Activated CD4-positive, alpha-beta T cell treated with anti-CD3 and anti-CD28 coated beads for 36 hours (primary cell): ENCODE measurements at regions not wholly inside any gene's neighbourhood (a gene's known extent, or its start where the extent isn't known, plus 50 kb on each side); places are given as distances from the start of the nearest gene placed in this dataset.
A peak's percentile ranks its signal among the peaks of the same experiment; 100 is the strongest.

Experiments
- ATAC-seq: fragments of 200-7000 bp; cut with Tn5 transposase; one replicate; pipeline ENCODE4 v1.10.0; 2021; ENCODE audit warnings: mild to moderate bottlenecking, moderate library complexity
- CTCF ChIA-PET: fragments of 350-600 bp; sonication (Branson Sonifier 250); formaldehyde crosslinking; loops from one replicate; lab custom pipeline; 2021; ENCODE audit warnings: antibody characterized with exemption; lab: Charles Lee
- POLR2A ChIA-PET: fragments of 350-600 bp; sonication (Branson Sonifier 250); formaldehyde crosslinking; loops from one replicate; lab custom pipeline; 2021; ENCODE audit warnings: antibody characterized with exemption, inconsistent platforms; lab: Charles Lee
- DNase-seq: peaks from one replicate; pipeline ENCODE4 v3.0.0-alpha.2; 2020
- H3K27ac Mint-ChIP-seq: one replicate; pipeline ENCODE4 v1.8.0; 2021; ENCODE audit warnings: mixed read lengths
- H3K27me3 Mint-ChIP-seq: one replicate; pipeline ENCODE4 v1.8.0; 2021; ENCODE audit warnings: mixed read lengths
- H3K36me3 Mint-ChIP-seq: one replicate; pipeline ENCODE4 v1.8.0; 2021; ENCODE audit warnings: low read depth, mixed read lengths
- H3K4me1 Mint-ChIP-seq: one replicate; pipeline ENCODE4 v1.8.0; 2021; ENCODE audit warnings: mixed read lengths
- H3K4me3 Mint-ChIP-seq: one replicate; pipeline ENCODE4 v1.8.0; 2021; ENCODE audit warnings: mild to moderate bottlenecking, moderate library complexity, mixed read lengths
- H3K9me3 Mint-ChIP-seq: one replicate; pipeline ENCODE4 v1.8.0; 2021; ENCODE audit warnings: low read depth, mixed read lengths
- intact Hi-C, 2 experiments: fragments of 100-400 bp; cut with DNase I in 1 of 2; cut with micrococcal nuclease in 1 of 2; formaldehyde crosslinking; loops; one replicate each; pipeline versions ENCODE4 v1.14.2 to v1.15.1; 2022 to 2024; cut with DNase I, micrococcal nuclease

DNA sequence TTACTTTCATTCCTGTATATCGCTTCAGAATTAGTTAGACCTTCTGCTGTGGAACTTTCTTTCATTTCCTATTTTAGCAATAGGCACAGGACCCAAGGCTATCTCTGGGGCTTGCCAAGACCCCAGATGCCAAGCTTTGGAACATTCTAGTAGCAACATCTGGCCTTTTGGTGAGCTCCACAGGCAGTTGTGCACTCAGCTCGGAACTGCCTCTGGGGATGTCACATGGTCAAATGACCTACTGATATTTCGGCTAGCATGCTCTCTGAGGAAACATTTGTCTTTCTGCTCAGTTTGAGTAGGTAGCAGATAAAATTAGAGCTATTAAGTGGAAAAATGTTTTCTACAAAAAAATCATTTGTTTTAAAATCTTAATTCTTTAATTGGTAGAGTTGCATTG lies 76.6 kb upstream of the ITGA4 start:
- Mint-ChIP-seq H3K36me3 (peaks cover 7% of the 10 kb centered on the region), H3K4me1 (no peaks in the 10 kb centered on the region), H3K27me3 (no peaks in the 10 kb centered on the region), H3K4me3 (no peak overlapping the region), H3K27ac (no peak overlapping the region), H3K9me3 (peaks cover 2% of the 10 kb centered on the region)
- DNase-seq (no peak), ATAC-seq (no peak)
- ChIA-PET CTCF (interaction anchor here (0.6 to 0.9 kb wide), 2 partner anchors 61 to 82 kb away, joined by 3 read pairs; no protein-coding TSS in a partner anchor), POLR2A (no interaction called here)
- intact Hi-C loops = no loop called here

DNA sequence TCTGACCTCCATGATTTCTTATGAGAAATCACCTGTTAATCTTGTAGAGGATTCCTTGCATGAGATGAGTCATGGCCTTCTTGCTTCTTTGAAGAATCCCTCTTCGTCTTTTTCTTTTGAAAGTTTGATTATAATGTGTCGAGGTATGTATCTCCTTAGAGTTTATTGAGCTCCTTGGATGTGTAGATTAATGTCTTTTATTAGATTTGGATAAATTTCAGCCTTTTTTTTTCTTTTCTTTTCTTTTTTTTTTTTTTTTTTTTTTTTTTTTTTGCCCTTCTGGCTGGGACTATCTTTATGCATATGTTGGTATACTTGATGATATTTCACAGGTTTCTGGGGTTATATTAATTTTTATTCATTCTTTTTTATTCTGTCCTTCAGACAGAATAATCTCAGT lies 72.3 kb upstream of the ITGA4 start:
- no peak for ATAC-seq
- H3K27ac Mint-ChIP-seq = no peak overlapping the region
- H3K9me3 Mint-ChIP-seq = peaks cover 2% of the 10 kb centered on the region
- DNase-seq = no peak
- H3K4me1 Mint-ChIP-seq = no peaks in the 10 kb centered on the region
- peaks cover 7% of the 10 kb centered on the region for H3K36me3 Mint-ChIP-seq
- CTCF ChIA-PET = no interaction called here
- H3K4me3 Mint-ChIP-seq = no peak overlapping the region
- intact Hi-C loops = no loop called here
- H3K27me3 Mint-ChIP-seq = no peaks in the 10 kb centered on the region
- POLR2A ChIA-PET = no interaction called here

DNA sequence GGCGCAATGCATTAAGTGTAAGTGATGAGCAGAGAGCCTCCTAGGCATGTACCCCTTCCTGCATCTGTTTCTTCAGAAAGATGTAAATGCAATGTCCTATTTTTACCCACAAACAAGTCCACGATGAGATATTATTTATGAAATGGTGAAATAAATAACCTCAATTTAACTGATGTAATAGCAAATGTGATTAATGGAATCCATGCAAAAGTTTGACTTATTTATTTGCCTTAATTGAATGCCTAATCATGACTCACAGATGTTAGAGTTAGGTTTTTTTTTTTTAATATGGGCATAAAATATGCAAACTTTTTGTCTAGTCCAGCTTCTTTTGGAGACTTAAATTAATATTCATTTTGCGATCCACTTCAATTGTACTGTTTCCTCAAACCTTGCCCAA lies 67.7 kb upstream of the ITGA4 start:
- Mint-ChIP-seq H3K4me3 (no peak overlapping the region), H3K9me3 (no peaks in the 10 kb centered on the region), H3K4me1 (peaks cover 15% of the 10 kb centered on the region), H3K27me3 (no peaks in the 10 kb centered on the region), H3K36me3 (peaks cover 3% of the 10 kb centered on the region), H3K27ac (no peak overlapping the region)
- ATAC-seq (no peak), DNase-seq (no peak)
- intact Hi-C loops = no loop called here
- POLR2A ChIA-PET = no interaction called here
- CTCF ChIA-PET = no interaction called here

DNA sequence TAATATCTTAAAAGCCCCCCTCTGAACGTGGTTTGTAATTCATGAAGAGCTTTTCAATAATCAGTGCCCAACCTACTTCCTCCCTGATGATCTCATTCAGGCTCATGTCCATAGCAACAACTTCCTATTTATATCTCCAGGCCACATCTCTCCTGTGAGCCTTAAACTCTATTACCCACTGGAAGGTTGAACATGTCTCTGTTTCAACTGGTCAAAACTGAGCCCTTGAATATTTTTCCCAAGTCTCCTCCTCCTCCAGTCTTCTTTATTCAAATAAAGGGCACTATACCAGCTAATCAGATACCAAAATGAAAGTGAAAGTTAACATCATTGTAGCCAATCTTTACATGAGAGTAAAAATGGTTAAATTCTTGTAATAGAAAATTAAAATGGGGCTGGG lies 63.7 kb upstream of the ITGA4 start:
- Mint-ChIP-seq H3K36me3 (no peaks in the 10 kb centered on the region), H3K4me3 (peak overlapping the region; percentile 30), H3K9me3 (no peaks in the 10 kb centered on the region), H3K27me3 (no peaks in the 10 kb centered on the region), H3K4me1 (peaks cover 30% of the 10 kb centered on the region), H3K27ac (peak overlapping the region; percentile 81)
- DNase-seq = no peak
- ChIA-PET CTCF (no interaction called here), POLR2A (no interaction called here)
- intact Hi-C loops = no loop called here
- peak; percentile 49 for ATAC-seq

DNA sequence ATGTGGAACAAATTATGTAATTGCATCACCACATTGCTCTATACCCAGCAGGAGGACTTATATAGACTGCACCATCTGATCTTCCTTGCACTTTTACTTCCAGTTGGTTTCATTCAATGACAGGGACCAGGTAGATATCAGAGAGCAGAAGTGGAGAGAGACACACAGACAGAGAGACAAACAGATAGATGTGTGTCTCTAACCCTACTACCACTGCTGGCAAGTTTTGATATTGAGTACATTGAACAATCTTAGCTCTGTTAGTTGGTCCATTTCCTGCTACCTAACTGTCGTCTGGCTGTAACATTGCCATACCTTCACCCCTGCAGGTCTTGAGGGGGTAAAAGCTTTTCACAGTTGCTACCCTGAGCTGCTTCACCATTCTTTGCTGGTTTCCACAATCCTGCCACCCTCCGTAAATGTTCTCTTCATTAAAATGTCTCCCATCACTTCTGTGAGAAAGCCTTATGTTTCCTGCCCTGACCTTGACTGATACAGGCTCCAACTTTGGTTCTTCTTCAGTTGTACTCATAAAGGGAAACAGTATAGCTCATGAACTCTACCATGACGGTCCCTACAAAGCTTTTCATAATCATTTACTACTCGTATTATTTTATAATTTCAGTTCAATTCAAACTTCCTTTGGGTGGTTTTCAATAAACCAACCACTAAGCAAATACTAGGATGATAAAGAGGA lies 62.3 kb upstream of the ITGA4 start:
- H3K27me3 Mint-ChIP-seq = no peaks in the 10 kb centered on the region
- H3K4me1 Mint-ChIP-seq = peaks cover 30% of the 10 kb centered on the region
- no peaks in the 10 kb centered on the region for H3K9me3 Mint-ChIP-seq
- H3K4me3 Mint-ChIP-seq = no peak overlapping the region
- ATAC-seq = peak; percentile 44
- POLR2A ChIA-PET = no interaction called here
- no peaks in the 10 kb centered on the region for H3K36me3 Mint-ChIP-seq
- DNase-seq = no peak
- CTCF ChIA-PET = interaction anchor here (0.6 to 1.6 kb wide), 5 partner anchors 20 to 321 kb away, joined by 3 to 5 read pairs (median 4); no protein-coding TSS in a partner anchor
- peak overlapping the region; percentile 20 for H3K27ac Mint-ChIP-seq
- intact Hi-C loops = no loop called here

DNA sequence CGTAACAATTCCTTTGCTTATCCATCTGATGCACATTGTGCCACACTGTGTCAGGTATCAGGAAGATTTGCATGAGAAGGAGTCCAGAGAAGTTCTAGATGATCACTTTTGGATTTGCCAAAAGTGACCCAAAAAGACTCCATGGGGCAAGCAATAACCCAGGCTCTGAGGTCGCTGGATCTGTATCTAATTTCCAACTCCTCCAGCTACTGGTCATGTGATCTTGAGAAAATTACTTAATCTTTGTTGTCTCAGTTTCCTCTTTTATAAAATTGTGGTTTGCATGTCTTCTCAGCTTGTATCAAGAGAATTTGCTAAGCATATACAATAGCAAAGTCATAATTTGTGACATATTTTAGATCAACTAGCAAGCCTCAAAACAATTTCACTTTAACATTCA lies 61.3 kb upstream of the ITGA4 start:
- ATAC-seq = no peak
- ChIA-PET POLR2A (no interaction called here), CTCF (interaction anchor here (0.6 to 1.6 kb wide), 6 partner anchors 8 to 1728 kb away, joined by 3 to 5 read pairs (median 4); no protein-coding TSS in a partner anchor)
- no peaks in the 10 kb centered on the region for H3K36me3 Mint-ChIP-seq
- H3K27ac Mint-ChIP-seq = no peak overlapping the region
- peaks cover 30% of the 10 kb centered on the region for H3K4me1 Mint-ChIP-seq
- no peaks in the 10 kb centered on the region for H3K9me3 Mint-ChIP-seq
- intact Hi-C loops = no loop called here
- no peaks in the 10 kb centered on the region for H3K27me3 Mint-ChIP-seq
- no peak overlapping the region for H3K4me3 Mint-ChIP-seq
- DNase-seq = no peak

DNA sequence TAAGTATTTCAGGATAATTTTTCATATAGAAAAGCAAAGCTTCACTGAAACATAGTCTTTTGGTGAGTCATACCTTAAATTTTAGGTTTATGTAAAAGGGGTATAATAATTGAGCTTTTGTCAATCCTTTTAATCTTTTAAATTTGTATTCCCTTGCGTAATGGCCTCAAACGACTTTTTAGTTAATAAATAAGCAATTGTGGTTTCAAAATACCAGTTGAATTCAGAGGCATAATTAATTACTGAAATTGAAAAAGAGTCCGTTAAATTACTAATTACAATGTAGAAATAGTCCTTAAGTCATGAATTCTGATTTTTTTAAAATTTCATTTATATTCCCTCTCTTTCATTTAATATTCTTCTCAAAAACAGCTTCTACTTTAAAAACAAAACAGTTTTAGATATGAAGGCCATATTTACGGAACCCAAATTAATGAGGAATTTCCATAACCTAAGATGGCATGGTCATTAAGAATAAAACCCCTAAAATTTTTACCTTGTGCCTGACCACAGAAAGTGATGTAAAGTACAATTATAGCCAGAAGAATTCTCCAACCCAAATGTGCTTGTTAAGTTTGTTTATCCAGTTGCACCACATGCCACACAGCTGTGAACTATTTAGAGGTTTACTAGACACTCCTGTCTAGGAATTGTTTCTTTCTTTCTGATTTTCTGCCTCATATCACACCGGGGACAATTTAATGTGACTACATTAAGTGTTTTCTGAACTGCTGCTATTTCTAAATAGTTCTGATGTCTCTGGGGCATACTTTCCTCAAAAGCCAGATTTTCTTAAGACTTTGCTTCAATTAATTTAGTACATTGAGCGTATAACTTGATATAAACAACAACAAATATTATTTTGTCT lies 60.7 kb upstream of the ITGA4 start:
- Mint-ChIP-seq H3K36me3 (no peaks in the 10 kb centered on the region), H3K4me1 (peaks cover 30% of the 10 kb centered on the region), H3K9me3 (no peaks in the 10 kb centered on the region), H3K27ac (no peak overlapping the region), H3K27me3 (no peaks in the 10 kb centered on the region), H3K4me3 (no peak overlapping the region)
- intact Hi-C loops = no loop called here
- ChIA-PET CTCF (interaction anchor here (0.7 to 1.6 kb wide), 3 partner anchors 9 to 70 kb away, joined by 3 read pairs; no protein-coding TSS in a partner anchor), POLR2A (no interaction called here)
- DNase-seq = no peak
- no peak for ATAC-seq

DNA sequence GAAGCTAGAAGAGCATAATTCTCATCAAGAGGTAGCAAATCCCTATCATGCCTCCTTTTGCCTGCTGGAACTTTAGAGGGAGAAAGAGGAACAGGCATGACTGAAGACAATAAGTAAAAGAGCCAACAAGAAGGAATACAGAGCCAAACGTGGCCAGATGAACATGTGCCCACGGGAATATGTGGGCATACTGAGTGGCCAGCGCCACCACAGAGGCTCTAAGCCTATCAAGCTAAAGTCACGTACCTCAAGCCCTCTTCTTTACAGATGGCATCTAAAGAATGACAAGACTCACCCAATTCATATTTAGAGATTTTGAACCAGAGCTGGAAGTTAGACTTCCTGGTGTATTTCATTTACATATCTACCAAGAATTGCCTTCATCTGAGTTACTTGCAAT lies 59.9 kb upstream of the ITGA4 start:
- Mint-ChIP-seq H3K36me3 (no peaks in the 10 kb centered on the region), H3K27me3 (no peaks in the 10 kb centered on the region)
- ATAC-seq = no peak

DNA sequence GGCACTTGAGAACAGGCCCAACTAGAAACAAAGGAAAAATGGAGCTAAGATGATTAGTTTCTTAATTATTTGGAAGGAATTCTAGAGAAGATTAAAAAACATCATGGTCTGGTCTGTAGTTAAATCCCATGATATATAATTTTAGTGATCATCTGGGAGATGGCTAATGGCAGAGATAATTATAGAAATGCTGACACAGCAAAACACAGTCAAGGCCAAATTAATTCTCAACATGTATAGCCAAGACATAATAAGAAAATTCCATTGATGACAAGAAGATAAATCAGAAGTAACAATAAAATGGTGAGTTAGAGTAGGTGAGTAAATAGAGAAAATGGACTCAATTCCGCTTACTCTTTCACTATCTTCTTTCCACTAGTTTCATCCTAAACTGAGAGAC lies 59.2 kb upstream of the ITGA4 start:
- intact Hi-C loops = no loop called here
- H3K9me3 Mint-ChIP-seq = no peaks in the 10 kb centered on the region
- H3K4me3 Mint-ChIP-seq = no peak overlapping the region
- DNase-seq (no peak), ATAC-seq (no peak)
- H3K36me3 Mint-ChIP-seq = no peaks in the 10 kb centered on the region
- H3K4me1 Mint-ChIP-seq = peaks cover 31% of the 10 kb centered on the region
- no peaks in the 10 kb centered on the region for H3K27me3 Mint-ChIP-seq
- ChIA-PET CTCF (interaction anchor here (0.6 to 1.5 kb wide), 3 partner anchors 11 to 1349 kb away, joined by 3 to 4 read pairs (median 4); no protein-coding TSS in a partner anchor), POLR2A (no interaction called here)
- H3K27ac Mint-ChIP-seq = no peak overlapping the region

More for the DNA sequence above, 59.9 kb upstream of the ITGA4 start:
- Mint-ChIP-seq H3K9me3 (no peaks in the 10 kb centered on the region), H3K27ac (no peak overlapping the region), H3K4me3 (no peak overlapping the region), H3K4me1 (peaks cover 27% of the 10 kb centered on the region)
- intact Hi-C loops = no loop called here
- ChIA-PET POLR2A (no interaction called here), CTCF (no interaction called here)
- no peak for DNase-seq

DNA sequence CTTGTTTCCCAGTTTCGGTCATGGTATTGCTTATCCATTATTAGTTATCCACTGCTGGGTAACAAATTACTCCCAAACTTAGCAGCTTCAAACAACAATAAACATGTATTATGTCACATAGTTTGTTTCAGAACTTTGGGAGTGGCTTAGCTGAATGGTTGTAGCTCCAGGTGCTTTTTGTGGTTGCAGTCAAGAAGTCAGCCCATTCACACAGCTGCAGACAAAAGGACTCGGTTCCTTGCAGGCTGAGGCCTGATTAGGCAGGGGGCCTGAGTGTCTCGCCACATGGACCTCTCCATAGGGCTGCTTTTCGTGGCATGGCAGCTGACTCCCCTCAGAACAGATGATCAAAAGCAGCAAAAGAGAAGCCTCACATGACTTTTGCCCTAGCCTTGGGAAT lies 58.2 kb upstream of the ITGA4 start:
- H3K4me1 Mint-ChIP-seq = peaks cover 23% of the 10 kb centered on the region

DNA sequence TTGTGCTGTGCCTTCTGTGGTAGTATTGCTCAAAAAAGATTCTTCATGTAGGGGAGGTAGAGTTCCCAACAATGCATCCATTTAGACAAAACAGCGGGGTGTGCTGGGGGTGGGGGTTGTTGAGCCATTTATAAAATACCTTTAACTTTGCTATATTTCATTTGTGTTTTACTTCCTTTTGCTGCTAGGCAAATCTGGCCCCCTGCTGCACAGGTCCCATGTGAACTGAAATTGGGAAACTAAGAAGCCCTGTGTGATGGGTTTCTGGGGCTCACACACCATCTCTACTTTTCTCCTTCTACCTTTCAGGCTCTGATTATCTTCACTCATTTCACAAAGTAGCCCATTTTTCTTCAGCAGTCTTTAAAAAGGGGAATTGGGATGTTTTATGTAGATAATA lies 52.7 kb upstream of the ITGA4 start:
- peaks cover 2% of the 10 kb centered on the region for H3K36me3 Mint-ChIP-seq
- no peaks in the 10 kb centered on the region for H3K27me3 Mint-ChIP-seq
- no peaks in the 10 kb centered on the region for H3K9me3 Mint-ChIP-seq
- no peak for ATAC-seq
- no peak overlapping the region for H3K4me3 Mint-ChIP-seq
- ChIA-PET CTCF (no interaction called here), POLR2A (no interaction called here)
- peaks cover 7% of the 10 kb centered on the region for H3K4me1 Mint-ChIP-seq
- no peak overlapping the region for H3K27ac Mint-ChIP-seq
- intact Hi-C loops = no loop called here
- DNase-seq = no peak

More for the DNA sequence above, 58.2 kb upstream of the ITGA4 start:
- no peak for DNase-seq
- Mint-ChIP-seq H3K9me3 (no peaks in the 10 kb centered on the region), H3K27ac (no peak overlapping the region), H3K4me3 (no peak overlapping the region), H3K36me3 (no peaks in the 10 kb centered on the region), H3K27me3 (no peaks in the 10 kb centered on the region)
- no peak for ATAC-seq
- intact Hi-C loops = no loop called here
- ChIA-PET CTCF (interaction anchor here (0.7 to 1.5 kb wide), 4 partner anchors 12 to 451 kb away, joined by 3 to 4 read pairs (median 4); no protein-coding TSS in a partner anchor), POLR2A (no interaction called here)
